DND-41 (cell line): ENCODE measurements at regions not wholly inside any gene's neighbourhood (a gene's known extent, or its start where the extent isn't known, plus 50 kb on each side); places are given as distances from the start of the nearest gene placed in this dataset.

Experiments used
- ATAC-seq: fragments of 200-7000 bp; cut with Tn5 transposase; 3 replicates; pipeline ENCODE4 v1.9.1; 2021; ENCODE audit warnings: low read depth; ENCODE audit not compliant: insufficient read depth
- DNase-seq: peaks from one replicate; pipeline ENCODE4 v3.0.0-alpha.2; 2020
- H2AFZ ChIP-seq: 2 replicates; pipeline ENCODE4 v1.6.0; 2012; ENCODE audit warnings: low read depth, low read length
- H3K27ac ChIP-seq: 2 replicates; pipeline ENCODE4 v1.5.1; 2012; ENCODE audit warnings: low read length, inconsistent platforms
- H3K27me3 ChIP-seq: fragments of 200-600 bp; sonication (generic); 2 replicates; pipeline ENCODE4 v1.6.0; 2012; ENCODE audit warnings: low read length, mild to moderate bottlenecking, inconsistent platforms; ENCODE audit not compliant: insufficient read depth, poor library complexity
- H3K36me3 ChIP-seq: 2 replicates; pipeline ENCODE4 v1.5.1; 2012; ENCODE audit warnings: low read length, inconsistent platforms; ENCODE audit not compliant: insufficient read depth
- H3K4me1 ChIP-seq: 2 replicates; pipeline ENCODE4 v1.5.1; 2012; ENCODE audit warnings: mild to moderate bottlenecking, low read length; ENCODE audit not compliant: insufficient read depth
- H3K4me2 ChIP-seq: 2 replicates; pipeline ENCODE4 v1.6.0; 2012; ENCODE audit warnings: mild to moderate bottlenecking, moderate library complexity, low read length, inconsistent platforms; ENCODE audit not compliant: insufficient read depth
- H3K4me3 ChIP-seq, 2 experiments: fragments of 200-600 bp in 1 of 2; shearing (Covaris generic) in 1 of 2; 2 replicates each; pipeline ENCODE4 v1.5.1; 2012 to 2016; ENCODE audit warnings: inconsistent platforms in 2 of 2, low read length in 2 of 2, mild to moderate bottlenecking in 2 of 2, low read depth in 1 of 2, moderate library complexity in 1 of 2
- H3K79me2 ChIP-seq: 2 replicates; pipeline ENCODE4 v1.6.0; 2012; ENCODE audit warnings: low read length, inconsistent platforms; ENCODE audit not compliant: insufficient read depth
- H3K9ac ChIP-seq: 2 replicates; pipeline ENCODE4 v1.6.0; 2012; ENCODE audit warnings: low read depth, mild to moderate bottlenecking, inconsistent platforms, low read length, moderate library complexity
- H3K9me3 ChIP-seq: 2 replicates; pipeline ENCODE4 v1.5.1; 2012; ENCODE audit warnings: low read length, moderate library complexity, mild to moderate bottlenecking, inconsistent platforms; ENCODE audit not compliant: insufficient read depth, severe bottlenecking
- H4K20me1 ChIP-seq: 2 replicates; pipeline ENCODE4 v1.6.0; 2012; ENCODE audit warnings: low read length; ENCODE audit not compliant: insufficient read depth
- CTCF ChIP-seq: IDR thresholded peaks from 2 replicates; pipeline ENCODE4 v1.5.1; 2012; ENCODE audit warnings: borderline replicate concordance, low read length, moderate library complexity, mild to moderate bottlenecking; ENCODE audit not compliant: poor library complexity, severe bottlenecking; ENCODE audit errors: extremely low read depth
- EZH2 ChIP-seq: IDR thresholded peaks from 3 replicates; pipeline ENCODE4 v1.6.1; 2012; ENCODE audit warnings: borderline replicate concordance, low read depth, mild to moderate bottlenecking, moderate library complexity, low read length, inconsistent platforms; ENCODE audit not compliant: severe bottlenecking

GRCh38 chr10:36606234-36606839, 519.1 kb upstream of the ANKRD30A start:
- no peak for ATAC-seq
- TF ChIP-seq EZH2: no peak
- no peak for TF ChIP-seq CTCF
- no peak overlapping the region for H2AFZ ChIP-seq

GRCh38 chr10:36604316-36604715, 521.1 kb upstream of the ANKRD30A start:
- TF ChIP-seq CTCF: no peak
- no peak for TF ChIP-seq EZH2
- Histone ChIP-seq H3K4me1 (no peaks in the 10 kb centered on the region), H3K27me3 (no peaks in the 10 kb centered on the region), H3K36me3 (no peaks in the 10 kb centered on the region), H3K4me3 (no peak overlapping the region), H3K79me2 (no peaks in the 10 kb centered on the region), H4K20me1 (no peaks in the 10 kb centered on the region), H3K4me2 (no peak overlapping the region), H3K27ac (no peak overlapping the region), H3K9me3 (no peaks in the 10 kb centered on the region), H3K9ac (no peak overlapping the region), H2AFZ (no peak overlapping the region)
- no peak for DNase-seq
- ATAC-seq: no peak

More at GRCh38 chr10:36606234-36606839, 519.1 kb upstream of the ANKRD30A start:
- no peak for DNase-seq
- H3K4me1 ChIP-seq: no peaks in the 10 kb centered on the region
- H3K4me3 ChIP-seq: no peak overlapping the region
- no peaks in the 10 kb centered on the region for H3K27me3 ChIP-seq
- no peaks in the 10 kb centered on the region for H4K20me1 ChIP-seq
- no peaks in the 10 kb centered on the region for H3K79me2 ChIP-seq
- H3K9me3 ChIP-seq: no peaks in the 10 kb centered on the region
- no peaks in the 10 kb centered on the region for H3K36me3 ChIP-seq
- H3K9ac ChIP-seq: no peak overlapping the region
- H3K4me2 ChIP-seq: no peak overlapping the region
- H3K27ac ChIP-seq: no peak overlapping the region

- no peaks in the 10 kb centered on the region for H3K27me3 ChIP-seq
- ATAC-seq (no peak), DNase-seq (no peak)
Observed at GRCh38 chr10:36603688-36604087, 521.7 kb upstream of the ANKRD30A start.

More at GRCh38 chr10:36603688-36604087, 521.7 kb upstream of the ANKRD30A start:
- H2AFZ ChIP-seq: no peak overlapping the region
- no peak overlapping the region for H3K27ac ChIP-seq
- no peaks in the 10 kb centered on the region for H3K9me3 ChIP-seq
- H3K79me2 ChIP-seq: no peaks in the 10 kb centered on the region
- no peaks in the 10 kb centered on the region for H3K4me1 ChIP-seq
- no peak overlapping the region for H3K4me3 ChIP-seq
- TF ChIP-seq EZH2 (no peak), CTCF (no peak)
- no peaks in the 10 kb centered on the region for H3K36me3 ChIP-seq
- H4K20me1 ChIP-seq: no peaks in the 10 kb centered on the region
- no peak overlapping the region for H3K4me2 ChIP-seq
- H3K9ac ChIP-seq: no peak overlapping the region
